Inferior parietal cortex (tissue), 1 donor: ENCODE measurements at regions not wholly inside any gene's neighbourhood (a gene's known extent, or its start where the extent isn't known, plus 50 kb on each side); places are given as distances from the start of the nearest gene placed in this dataset.
A peak's percentile ranks its signal among the peaks of the same experiment; 100 is the strongest.

Experiments used
- DNase-seq: peaks from one replicate; pipeline ENCODE4 v3.0.0-alpha.2; 2016; ENCODE audit errors: extremely low spot score

DNA sequence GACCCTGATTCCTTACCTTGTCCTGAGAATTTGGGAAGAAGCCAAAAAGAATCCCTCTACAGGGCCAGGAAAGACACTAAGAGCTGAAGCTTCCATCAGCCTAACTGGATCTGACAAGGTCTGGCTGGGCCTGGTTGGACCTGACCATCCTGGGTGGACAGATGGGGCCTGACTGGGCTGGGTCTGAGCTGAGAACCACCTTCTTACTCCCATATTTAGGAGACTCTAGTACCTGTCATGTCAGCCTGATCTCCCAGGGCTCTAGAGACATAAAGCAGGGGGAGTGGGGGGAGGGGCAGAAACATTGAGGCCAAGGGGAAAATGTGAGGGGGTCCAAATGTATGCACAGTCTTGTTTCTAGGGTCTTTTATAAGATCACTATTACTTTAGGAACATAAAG lies 129.9 kb downstream of the BUD13 start:
- no peak for DNase-seq

DNA sequence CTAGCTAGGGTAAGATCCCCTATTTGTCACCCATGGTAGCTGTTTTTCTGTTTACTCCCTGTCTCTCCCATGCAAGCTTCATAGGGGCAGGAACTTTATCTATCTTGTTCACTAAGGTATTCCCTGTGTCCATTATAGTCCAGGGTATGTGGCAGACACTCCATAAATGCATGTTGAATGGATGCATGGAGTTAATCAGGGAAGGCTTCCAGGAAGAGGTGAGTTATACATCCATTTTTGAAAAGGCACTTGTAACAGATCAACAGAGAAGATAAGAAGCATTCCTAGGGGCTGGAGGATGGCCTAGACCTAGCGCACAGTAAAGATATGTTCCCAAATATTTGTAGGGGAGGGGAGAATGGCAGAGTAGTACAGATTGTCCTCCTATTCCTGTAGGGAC lies 130.3 kb downstream of the BUD13 start:
- no peak for DNase-seq

DNA sequence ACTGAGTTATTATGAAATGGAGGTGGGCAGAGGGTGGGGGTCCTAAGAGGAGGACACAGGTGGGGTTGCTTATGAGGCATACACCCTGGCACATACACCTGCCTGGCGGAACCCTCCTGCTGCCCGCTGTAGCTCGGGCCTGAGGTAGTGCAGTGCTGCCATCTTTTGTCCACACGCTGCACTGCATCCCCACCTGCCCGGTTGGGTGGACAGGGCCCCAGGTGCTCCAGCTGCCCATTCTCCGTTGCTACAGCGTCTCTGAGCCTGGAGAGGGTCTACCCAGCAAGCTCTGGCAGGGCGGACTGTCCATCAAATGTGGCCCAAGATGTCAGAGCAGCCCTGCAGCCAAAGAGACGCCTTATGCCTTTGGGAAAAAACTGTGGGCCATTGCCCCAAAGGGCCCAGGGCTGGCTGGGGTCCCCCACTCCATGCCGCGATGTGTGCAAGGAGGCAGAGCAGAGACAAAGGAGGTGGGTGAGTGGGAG lies 131.2 kb downstream of the BUD13 start:
- no peak for DNase-seq

DNA sequence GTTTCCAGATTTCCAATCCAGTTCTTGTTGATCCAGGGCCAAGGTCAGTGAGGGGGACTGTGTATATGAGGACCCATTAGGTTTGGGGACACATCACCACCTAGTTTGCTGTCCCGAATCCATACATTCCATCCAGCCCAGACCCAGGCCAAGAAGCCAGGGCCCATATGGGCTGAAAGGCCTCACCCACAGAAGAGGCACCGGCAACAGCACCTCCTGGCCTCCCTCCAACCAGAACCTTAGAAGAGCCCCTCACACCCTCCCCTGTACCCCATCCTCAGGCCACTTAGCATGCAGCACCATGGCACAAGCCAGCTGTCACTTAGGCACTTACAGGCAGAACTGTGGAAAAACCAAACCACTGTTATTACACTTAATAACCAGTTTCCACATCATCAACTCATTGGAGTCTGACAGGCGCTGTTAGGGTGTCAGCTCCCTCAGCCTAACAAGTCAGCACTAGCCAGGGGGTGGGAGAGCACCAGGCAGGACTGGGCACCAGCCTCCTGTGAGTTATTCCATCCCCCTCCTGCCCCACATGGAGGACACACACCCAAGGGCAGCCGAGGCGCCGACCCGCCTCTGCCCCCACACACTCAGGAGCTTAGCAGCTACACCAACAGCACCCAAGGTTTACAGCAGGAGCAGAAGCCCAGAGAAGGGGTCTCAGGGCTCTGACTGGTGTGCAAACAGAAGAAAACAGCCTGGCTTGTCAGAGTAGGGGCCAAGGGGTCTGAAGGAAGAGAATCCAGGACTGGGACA lies 132.0 kb downstream of the BUD13 start:
- no peak for DNase-seq

- no peak for DNase-seq
Measured at GRCh38 chr11:116638463-116638862, 134.3 kb downstream of the BUD13 start.

- no peak for DNase-seq
Measured at GRCh38 chr11:116637766-116638165, 135.0 kb downstream of the BUD13 start.

DNA sequence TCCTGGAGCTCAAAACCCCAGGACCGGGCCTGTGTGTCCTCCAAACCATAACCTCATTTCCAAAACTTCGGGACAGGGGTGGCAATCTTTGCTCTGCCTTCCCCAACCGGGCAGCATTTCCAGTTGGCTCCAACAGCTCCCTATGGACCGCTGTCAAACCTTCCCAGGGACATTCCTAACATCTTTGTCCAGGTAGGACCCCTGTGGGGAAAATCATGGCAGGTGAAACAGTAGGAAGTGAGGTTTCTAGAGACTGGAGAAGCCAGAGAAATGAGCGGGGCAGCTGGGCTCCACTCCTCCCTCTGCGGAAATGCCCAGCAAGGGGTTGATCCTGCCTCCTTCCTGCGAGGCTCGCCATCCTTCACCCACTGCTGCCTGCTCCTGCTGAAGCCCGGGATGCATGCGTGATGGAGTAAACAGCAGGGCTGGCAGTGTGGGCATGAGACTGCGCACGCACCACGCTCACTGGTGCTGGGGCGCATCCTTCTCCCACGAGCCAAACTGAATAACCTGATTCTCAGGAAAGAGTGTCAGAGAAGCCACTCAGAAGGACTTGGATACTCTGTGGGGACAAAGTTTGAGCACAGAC lies 136.4 kb downstream of the BUD13 start:
- no peak for DNase-seq

- DNase-seq = no peak
Measured at GRCh38 chr11:116631201-116631600, 141.6 kb downstream of the BUD13 start.

GRCh38 chr11:116618461-116618860 lies 154.3 kb downstream of the BUD13 start:
- DNase-seq = no peak

DNA sequence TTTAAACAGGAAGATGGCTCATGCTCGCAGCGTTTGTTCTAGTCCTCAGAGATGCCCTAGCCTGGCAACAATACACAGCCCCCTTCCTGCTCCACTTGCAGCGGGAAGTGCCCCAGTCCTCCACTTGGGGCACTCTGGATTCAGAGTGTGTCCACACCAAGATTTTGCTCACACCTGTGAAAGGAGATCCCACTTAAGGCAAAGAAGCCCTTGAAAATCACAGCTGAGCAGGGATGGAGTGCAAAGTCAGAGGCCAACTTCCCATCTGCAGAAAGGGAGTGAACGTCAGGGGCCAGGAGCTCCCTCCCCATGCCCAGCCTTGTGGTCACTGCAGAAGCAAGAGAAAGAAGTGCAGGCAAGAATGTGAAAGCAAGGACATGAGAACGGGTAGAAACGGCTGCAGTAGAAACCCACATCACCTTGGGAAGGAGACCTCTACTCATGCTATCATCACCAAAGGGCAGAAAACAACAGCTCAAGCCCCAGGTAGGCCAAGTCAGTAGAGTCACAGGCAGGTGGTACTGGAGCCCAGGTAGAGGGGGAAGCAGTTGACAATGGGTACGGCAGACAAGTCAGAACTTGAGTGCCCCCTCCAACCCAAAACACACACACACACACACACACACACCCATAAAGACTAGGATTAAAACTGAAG lies 157.4 kb downstream of the BUD13 start:
- no peak for DNase-seq

- DNase-seq = no peak
Measured at GRCh38 chr11:116614306-116615210, 158.2 kb downstream of the BUD13 start.

DNA sequence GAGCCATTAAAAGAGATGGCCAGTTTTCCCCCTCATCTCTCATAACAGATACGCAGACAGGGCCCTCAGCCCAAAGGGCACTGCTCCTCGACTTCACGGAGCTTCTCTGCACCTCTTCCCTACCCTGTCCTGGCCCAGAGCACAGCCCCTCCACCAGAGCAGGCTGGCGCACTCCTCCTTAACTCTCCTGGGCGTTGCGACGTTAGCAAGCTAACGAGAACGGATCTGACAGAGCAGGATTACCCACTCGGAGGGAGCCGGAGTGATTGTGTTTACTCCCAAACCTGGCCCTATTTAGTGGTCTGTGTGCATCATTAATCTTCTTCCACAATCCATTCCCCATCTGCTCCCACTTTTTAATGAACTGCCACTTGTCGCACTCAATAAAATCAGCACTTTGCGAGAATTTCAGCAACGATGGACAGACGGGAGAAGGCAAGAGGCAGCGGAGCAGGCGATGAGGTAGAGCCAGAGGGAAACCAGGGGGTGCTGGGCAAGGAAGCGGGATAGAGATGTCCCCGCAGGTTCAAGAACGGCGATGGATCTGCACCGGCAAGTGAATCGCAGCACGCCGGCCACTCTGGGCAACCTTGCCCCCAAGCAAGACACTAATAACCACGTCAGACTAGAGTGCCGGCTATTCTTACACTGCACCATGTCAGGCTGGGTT lies 159.4 kb downstream of the BUD13 start:
- DNase-seq = no peak

DNA sequence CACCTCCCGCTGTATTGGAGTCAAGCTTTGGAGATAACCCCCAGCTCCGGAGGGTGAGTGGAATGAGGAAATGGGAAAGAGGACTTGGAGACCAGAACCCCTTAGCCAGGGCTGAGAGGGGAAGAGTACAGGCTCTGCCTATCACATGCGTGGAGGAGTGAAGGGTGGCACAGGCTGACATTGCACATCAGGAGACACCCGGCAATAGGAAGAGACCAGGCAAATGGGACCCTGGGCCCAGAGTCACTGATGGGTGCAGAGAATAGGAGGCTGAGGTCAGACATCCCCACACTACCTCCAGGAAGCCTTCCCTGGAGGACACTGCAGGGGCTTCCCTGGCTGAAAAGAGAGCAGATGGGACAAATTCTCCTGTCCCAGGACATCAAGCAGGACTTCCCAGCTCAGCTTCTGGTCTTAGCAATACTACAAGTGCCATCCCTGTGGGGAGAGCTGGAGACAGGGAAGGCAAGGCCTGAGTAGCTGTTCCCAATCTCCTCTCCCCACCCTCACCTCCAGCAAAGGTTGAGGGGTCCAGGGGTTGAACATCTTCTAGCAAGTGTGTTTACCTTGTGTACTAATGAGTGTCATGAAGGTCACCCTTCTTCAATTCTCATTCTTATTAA lies 160.7 kb downstream of the BUD13 start:
- no peak for DNase-seq

DNA sequence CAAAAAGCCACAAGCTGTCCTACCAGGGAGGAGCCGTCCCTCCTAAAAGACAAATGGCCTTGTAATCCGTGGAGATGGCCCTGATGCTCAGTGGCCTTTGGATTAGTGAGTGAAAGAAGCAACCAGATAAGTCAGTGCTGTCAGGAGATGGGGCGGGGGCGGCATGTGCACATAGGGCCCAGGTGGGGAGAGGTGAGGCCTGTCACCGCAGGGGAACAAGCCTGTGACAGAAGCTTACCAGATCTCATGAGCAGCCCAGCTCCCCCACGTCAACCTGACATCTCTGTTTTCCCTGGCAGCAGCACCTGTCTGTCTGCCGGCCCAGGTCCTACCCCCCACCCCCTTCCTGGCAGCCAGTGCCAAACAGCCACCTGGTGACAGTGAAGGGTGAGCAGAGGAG lies 162.6 kb downstream of the BUD13 start:
- no peak for DNase-seq

DNA sequence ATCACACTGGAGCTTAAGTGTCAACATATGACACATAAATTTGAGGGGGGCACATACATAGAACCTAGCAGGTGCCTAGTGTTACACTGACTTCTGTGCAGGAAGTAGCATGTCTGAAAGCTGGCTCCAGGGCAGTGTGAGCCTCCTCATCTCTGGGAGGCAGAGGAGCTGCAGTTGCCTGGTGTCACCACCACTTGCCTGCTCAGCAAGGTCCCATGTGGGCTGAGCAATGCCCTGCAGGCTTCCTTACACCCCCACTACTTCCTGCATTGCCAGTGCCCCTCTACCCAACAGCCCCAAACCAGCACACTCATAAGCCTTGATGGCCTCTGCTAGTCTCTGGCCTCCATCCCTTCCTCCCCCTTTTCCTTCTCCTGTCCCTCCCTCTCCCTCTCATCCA lies 165.8 kb downstream of the BUD13 start:
- no peak for DNase-seq

GRCh38 chr11:116605543-116606459 lies 167.0 kb downstream of the BUD13 start:
- DNase-seq = peak; percentile 10

DNA sequence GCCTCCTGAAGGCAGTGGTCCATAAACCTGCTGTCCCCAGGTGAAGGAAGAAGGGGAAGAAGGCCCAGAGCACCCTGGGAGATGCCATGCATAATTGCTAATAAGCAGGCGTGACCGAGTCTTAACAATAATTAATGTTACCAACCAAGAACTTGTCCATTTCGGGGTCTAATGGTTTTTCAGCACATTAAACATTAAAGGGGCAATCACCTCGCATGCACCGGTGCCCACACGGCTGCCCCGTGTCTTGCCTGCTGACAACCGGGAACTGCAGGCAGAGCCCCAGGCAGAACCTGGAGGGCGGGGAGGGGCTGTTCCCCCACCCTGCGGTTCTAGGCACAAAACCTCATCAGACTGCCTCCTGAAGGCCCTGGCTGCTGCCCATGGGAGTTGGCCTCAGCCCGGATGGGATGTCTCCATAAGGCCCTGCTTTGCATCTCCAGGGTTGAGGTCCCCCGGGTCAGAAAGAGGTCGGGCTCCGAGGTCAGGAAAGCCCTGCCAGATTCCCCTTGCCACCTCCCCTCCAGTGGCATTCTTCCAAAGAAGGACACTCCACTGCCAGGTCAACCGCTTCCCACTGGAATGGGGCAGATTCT lies 169.0 kb downstream of the BUD13 start:
- DNase-seq = no peak

DNA sequence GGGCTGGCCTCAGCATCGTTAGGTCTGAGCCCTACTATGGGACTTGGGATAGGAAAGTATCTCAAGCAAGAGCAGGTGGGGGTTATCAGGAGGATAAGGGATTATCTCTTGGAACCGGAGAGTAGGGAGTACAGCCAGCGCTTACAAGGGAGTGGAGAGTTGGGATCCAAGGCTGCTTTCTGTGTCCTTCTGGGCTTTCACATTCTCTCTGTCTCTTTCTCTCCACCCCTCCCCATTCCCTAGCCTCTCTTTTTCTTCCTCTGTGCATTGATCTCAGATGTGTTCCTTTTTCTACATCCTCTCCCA lies 170.2 kb downstream of the BUD13 start:
- DNase-seq = no peak

DNA sequence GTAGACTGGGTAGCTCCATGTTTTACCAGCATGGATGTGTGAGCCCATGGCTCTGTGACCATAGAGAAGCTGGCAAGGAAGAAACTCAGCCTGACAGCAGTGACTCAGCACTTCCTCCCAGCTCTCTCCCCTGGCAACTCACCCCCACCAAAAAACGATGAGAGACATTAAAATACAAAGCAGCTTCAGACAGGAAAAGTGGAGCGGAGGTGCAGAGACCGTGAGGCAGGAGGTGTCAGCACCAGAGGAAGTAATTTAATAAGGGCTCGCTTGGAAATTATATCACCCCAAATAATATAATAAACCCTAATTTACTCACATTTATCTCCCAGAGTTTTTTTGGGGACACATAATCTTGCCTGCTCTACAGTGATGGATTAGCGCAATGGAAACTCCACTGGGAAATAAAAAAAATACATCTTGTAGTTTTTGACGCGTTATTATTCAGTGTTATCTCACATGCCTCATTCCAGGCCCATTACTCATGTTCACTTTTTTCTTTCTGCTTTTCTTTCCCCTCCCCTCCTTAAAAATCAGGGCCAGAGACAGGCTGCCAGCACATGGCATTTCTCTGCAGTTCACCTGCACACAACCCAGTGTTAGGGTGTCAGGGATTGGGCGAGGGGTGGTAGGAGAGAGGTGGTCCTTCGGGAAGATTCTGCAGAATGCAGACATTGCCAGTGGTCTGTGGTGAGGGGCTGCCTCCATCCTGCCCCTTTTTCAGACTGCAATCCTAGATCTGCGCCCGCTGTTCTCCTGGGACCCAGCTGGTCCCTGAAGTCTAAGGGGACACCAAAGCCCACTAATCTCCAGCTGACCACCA lies 170.8 kb downstream of the BUD13 start:
- DNase-seq = peak; percentile 15
